Inferior parietal cortex (tissue), 1 donor: ENCODE measurements at regions not wholly inside any gene's neighbourhood (a gene's known extent, or its start where the extent isn't known, plus 50 kb on each side); places are given as distances from the start of the nearest gene placed in this dataset.
A peak's percentile ranks its signal among the peaks of the same experiment; 100 is the strongest.

Experiments used
- DNase-seq: peaks from one replicate; pipeline ENCODE4 v3.0.0-alpha.2; 2016; ENCODE audit errors: extremely low spot score

- DNase-seq: no peak
Observed at GRCh38 chr13:83219832-83220231, 662.4 kb downstream of the SLITRK1 start.

- DNase-seq: no peak
Observed at GRCh38 chr13:83216479-83217245, 665.6 kb downstream of the SLITRK1 start.

- no peak for DNase-seq
Observed at GRCh38 chr13:83215627-83216026, 666.6 kb downstream of the SLITRK1 start.

- no peak for DNase-seq
Observed at GRCh38 chr13:83214452-83214851, 667.8 kb downstream of the SLITRK1 start.

- no peak for DNase-seq
Observed at GRCh38 chr13:83211301-83211700, 671.0 kb downstream of the SLITRK1 start.

- no peak for DNase-seq
Observed at GRCh38 chr13:83204886-83205285, 677.4 kb downstream of the SLITRK1 start.

GRCh38 chr13:83201506-83201905 is 680.8 kb downstream of the SLITRK1 start:
- DNase-seq: peak; percentile 39

GRCh38 chr13:83197316-83197715 is 685.0 kb downstream of the SLITRK1 start:
- no peak for DNase-seq

GRCh38 chr13:83190020-83190419 is 692.3 kb downstream of the SLITRK1 start:
- DNase-seq: no peak

- DNase-seq: no peak
Observed at GRCh38 chr13:83184819-83185218, 697.5 kb downstream of the SLITRK1 start.

GRCh38 chr13:83184150-83184475 is 698.2 kb downstream of the SLITRK1 start:
- DNase-seq: no peak

- DNase-seq: no peak
Observed at GRCh38 chr13:83183439-83184149, 698.7 kb downstream of the SLITRK1 start.

- no peak for DNase-seq
Observed at GRCh38 chr13:83182845-83183244, 699.4 kb downstream of the SLITRK1 start.

- no peak for DNase-seq
Observed at GRCh38 chr13:83178008-83178407, 704.3 kb downstream of the SLITRK1 start.

GRCh38 chr13:83168590-83168989 is 713.7 kb downstream of the SLITRK1 start:
- DNase-seq: no peak

GRCh38 chr13:83167203-83167602 is 715.1 kb downstream of the SLITRK1 start:
- DNase-seq: no peak

- no peak for DNase-seq
Observed at GRCh38 chr13:83166550-83166949, 715.7 kb downstream of the SLITRK1 start.

- DNase-seq: peak; percentile 52
Observed at GRCh38 chr13:83162493-83162892, 719.8 kb downstream of the SLITRK1 start.

- no peak for DNase-seq
Observed at GRCh38 chr13:83153848-83154247, 728.4 kb downstream of the SLITRK1 start.

- DNase-seq: no peak
Observed at GRCh38 chr13:83151308-83151660, 731.0 kb downstream of the SLITRK1 start.

- DNase-seq: peak; percentile 61
Observed at GRCh38 chr13:83150616-83151307, 731.5 kb downstream of the SLITRK1 start.

GRCh38 chr13:83136660-83137059 is 745.6 kb downstream of the SLITRK1 start:
- no peak for DNase-seq

- DNase-seq: no peak
Observed at GRCh38 chr13:83125791-83126190, 756.5 kb downstream of the SLITRK1 start.
